ENCODE measurements at regions not wholly inside any gene's neighbourhood (a gene's known extent, or its start where the extent isn't known, plus 50 kb on each side); places are given as distances from the start of the nearest gene placed in this dataset.

- DNase-seq, result no peak
These were observed 908.1 kb upstream of the TMEM132C start for GRCh38 chr12:127358888-127359287.

- DNase-seq, result no peak
These were observed 906.4 kb upstream of the TMEM132C start for GRCh38 chr12:127360580-127360979.

GRCh38 chr12:127362121-127362520 lies 904.8 kb upstream of the TMEM132C start:
- no peak for DNase-seq

GRCh38 chr12:127363392-127363791 lies 903.6 kb upstream of the TMEM132C start:
- no peak for DNase-seq

- DNase-seq, result no peak
These were observed 893.4 kb upstream of the TMEM132C start for GRCh38 chr12:127373559-127373958.

- no peak for DNase-seq
These were observed 892.5 kb upstream of the TMEM132C start for GRCh38 chr12:127374447-127374846.

GRCh38 chr12:127381043-127381668 lies 885.8 kb upstream of the TMEM132C start:
- DNase-seq, result no peak

- no peak for DNase-seq
These were observed 885.3 kb upstream of the TMEM132C start for GRCh38 chr12:127381681-127382080.

GRCh38 chr12:127383281-127383680 lies 883.7 kb upstream of the TMEM132C start:
- DNase-seq, result no peak

- no peak for DNase-seq
These were observed 880.2 kb upstream of the TMEM132C start for GRCh38 chr12:127386723-127387122.

- no peak for DNase-seq
These were observed 878.0 kb upstream of the TMEM132C start for GRCh38 chr12:127388985-127389384.

GRCh38 chr12:127389923-127390322 lies 877.0 kb upstream of the TMEM132C start:
- DNase-seq, result no peak

- DNase-seq, result no peak
These were observed 873.5 kb upstream of the TMEM132C start for GRCh38 chr12:127393465-127393864.

- DNase-seq, result no peak
These were observed 873.1 kb upstream of the TMEM132C start for GRCh38 chr12:127393896-127394295.

GRCh38 chr12:127396734-127397133 lies 870.2 kb upstream of the TMEM132C start:
- DNase-seq, result no peak

- DNase-seq, result no peak
These were observed 868.8 kb upstream of the TMEM132C start for GRCh38 chr12:127398016-127398710.

GRCh38 chr12:127399451-127399850 lies 867.5 kb upstream of the TMEM132C start:
- no peak for DNase-seq

- DNase-seq, result no peak
These were observed 866.7 kb upstream of the TMEM132C start for GRCh38 chr12:127400221-127400620.

- DNase-seq, result no peak
These were observed 866.0 kb upstream of the TMEM132C start for GRCh38 chr12:127401005-127401404.

GRCh38 chr12:127401536-127401935 lies 865.4 kb upstream of the TMEM132C start:
- DNase-seq, result no peak

GRCh38 chr12:127411166-127411915 lies 855.6 kb upstream of the TMEM132C start:
- no peak for DNase-seq

GRCh38 chr12:127411981-127412380 lies 855.0 kb upstream of the TMEM132C start:
- DNase-seq, result no peak

GRCh38 chr12:127412866-127413265 lies 854.1 kb upstream of the TMEM132C start:
- no peak for DNase-seq

GRCh38 chr12:127414186-127414585 lies 852.8 kb upstream of the TMEM132C start:
- DNase-seq, result no peak

All from COR-L47 (cell line).